SKM-1 treated with dmso at 0.1 percent for 144 hours (cell line): ENCODE measurements at regions not wholly inside any gene's neighbourhood (a gene's known extent, or its start where the extent isn't known, plus 50 kb on each side); places are given as distances from the start of the nearest gene placed in this dataset.
"Not testable (repeated sequence)": the region's sequence is repeated elsewhere in the genome, so short reads cannot be mapped to it uniquely, and the experiment has no call there.

Experiments used
- DNase-seq: peaks from one replicate; lab custom pipeline; 2025; ENCODE audit not compliant: unreplicated experiment; lab: John Stamatoyannopoulos, UW

- no peak for DNase-seq
Measured at GRCh38 chr12:90618586-90618985, 336.4 kb downstream of the CCER1 start.

DNA sequence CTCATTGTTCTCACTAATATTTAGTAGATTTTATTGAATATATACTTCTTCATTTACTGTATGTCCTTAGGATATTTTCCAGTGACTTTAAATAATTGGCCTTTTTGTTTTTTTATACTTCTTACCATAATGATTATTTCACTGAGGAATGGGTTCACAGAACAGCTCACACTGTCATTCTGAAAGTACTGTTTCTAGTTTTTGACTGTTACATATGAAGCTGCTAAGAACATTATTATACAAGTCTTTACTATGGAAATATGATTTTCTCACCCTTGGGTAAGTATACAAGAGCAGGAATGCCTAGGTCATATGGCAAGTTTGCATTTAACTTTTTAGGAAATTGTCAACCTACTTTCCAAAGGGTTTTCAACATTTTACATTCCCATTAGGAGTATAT lies 343.1 kb downstream of the CCER1 start:
- no peak for DNase-seq

GRCh38 chr12:90611048-90611447 lies 343.9 kb downstream of the CCER1 start:
- DNase-seq: no peak

- no peak for DNase-seq
Measured at GRCh38 chr12:90593596-90594295, 361.2 kb downstream of the CCER1 start.

DNA sequence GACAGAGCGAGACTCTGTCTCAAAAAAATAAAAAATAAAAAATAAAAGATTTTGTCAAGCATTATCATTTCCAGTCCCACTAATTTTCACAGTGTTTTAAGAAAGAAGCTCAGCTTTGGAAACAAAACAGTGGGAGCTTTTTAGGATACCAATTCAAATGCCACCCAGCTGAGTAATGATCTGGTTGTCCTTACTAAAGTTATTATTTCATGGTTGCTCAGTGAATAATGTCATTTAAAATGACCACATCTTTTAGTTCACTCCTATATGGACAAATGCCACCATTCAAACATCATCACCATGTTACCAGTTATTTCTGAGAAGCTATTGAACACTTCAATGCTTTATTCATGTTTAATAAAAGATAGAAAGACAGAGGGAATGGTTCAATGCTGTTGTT lies 365.0 kb downstream of the CCER1 start:
- no peak for DNase-seq

GRCh38 chr12:90585640-90586304 lies 369.2 kb downstream of the CCER1 start:
- DNase-seq: no peak

DNA sequence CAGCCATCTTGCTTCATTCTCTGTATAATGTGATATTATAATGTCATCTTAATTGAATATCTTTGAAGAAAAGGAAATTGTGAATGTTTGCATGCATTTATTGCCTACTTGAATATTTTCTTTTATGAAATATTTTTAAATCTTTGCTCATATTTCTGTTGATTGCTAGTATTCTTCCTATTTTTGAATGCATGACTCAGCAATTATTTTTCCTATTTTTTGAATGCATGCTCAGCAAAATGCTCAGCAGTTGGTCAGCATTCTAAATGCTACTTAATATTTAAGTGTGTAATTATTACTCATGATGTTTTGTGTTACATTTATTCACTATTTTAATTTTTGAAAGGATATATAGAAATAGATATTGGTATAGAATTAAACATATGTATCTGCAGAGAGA lies 378.3 kb downstream of the CCER1 start:
- no peak for DNase-seq

DNA sequence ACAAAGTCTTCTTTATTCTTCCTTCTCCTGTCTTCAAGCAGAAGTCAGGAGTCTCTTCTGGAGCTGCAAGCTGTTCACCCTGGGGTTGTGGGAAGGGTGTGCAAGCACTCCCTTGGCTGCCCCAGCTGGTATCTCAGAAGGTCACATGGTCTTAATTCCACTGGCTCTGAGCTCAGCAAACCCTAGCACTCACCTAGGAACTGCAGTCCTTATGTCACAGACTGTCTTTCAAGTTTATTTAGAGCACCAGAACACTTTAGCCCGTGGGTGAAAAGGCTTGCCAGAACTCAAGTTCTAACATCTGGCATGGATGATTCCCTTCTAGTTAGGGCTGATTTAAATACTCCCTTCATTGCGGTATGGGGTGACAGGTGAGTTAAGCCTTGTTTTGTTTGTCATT lies 379.0 kb downstream of the CCER1 start:
- no peak for DNase-seq

DNA sequence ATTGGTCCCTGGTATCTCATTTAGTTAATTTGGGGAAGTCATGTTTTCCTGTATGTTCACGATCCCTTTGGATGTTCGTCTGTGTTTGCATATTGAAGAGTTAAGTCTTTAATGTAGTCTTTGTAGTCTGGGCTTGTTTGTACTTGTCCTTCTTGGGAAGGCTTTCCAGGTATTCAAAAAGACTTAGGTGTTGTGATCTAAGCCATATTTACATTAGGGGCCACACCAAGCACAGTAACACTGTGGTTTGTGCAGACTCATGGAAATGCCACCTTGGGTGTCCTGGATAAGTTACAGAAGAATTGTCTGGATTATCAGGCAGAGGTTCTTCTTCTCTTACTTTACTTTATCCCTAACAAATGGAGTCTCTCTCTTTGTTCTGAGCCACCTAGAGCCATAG lies 380.3 kb downstream of the CCER1 start:
- DNase-seq: no peak

GRCh38 chr12:90572778-90573177 lies 382.2 kb downstream of the CCER1 start:
- DNase-seq: no peak

DNA sequence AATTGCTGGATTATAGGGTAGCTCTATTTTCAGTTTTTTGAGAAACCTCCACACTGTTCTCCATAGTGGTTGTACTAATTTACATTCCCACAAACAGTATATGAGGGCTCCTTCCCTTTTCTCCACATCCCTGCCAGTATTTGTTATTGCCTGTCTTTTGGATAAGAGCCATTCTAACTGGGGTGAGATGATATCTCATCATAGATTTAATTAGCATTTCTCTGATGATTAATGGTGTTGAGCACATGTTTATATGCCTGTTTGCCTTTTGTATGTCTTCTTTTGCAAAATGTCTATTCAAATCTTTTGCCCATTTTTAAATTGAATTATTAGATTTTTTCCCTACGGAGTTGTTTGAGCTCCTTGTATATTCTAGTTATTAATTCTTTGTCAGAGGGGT lies 385.3 kb downstream of the CCER1 start:
- no peak for DNase-seq

GRCh38 chr12:90562671-90563070 lies 392.3 kb downstream of the CCER1 start:
- DNase-seq: no peak

GRCh38 chr12:90548595-90548994 lies 406.4 kb downstream of the CCER1 start:
- no peak for DNase-seq

DNA sequence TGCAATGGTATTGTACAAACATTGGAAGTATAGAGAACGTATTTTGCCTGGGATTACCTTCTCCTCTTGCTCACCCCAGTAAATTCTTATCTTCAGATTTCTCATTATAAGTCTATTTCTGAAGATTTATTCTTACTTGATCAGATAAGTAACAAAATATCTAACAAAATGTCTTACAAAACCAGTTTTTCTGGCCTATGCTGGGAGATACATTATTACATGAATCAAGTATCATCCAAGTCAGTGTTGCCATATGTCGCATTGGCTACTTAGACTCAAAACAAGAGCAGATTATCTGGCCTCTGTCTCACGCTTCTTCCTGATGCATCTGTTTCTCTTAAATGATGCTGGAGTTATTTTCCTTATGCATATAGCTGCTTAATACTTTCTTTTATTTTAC lies 408.5 kb downstream of the CCER1 start:
- no peak for DNase-seq

DNA sequence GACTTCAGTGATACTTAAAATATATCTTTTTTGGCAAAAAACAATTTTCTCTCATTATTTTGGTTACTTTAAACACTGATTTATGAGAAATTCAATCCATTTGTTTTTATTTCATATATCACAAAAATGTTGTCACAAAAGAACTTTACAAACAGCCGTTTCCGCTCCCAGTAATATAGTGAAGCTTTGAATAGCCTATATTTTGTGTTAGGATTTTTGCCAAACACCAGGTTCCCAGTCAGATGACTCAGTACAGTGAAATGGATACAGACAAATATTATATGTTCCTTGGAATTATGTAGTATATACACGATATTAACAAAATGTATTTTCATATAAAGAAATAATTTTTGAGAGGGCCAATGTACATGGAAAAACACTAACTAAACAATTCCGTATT lies 411.1 kb downstream of the CCER1 start:
- DNase-seq: no peak

- no peak for DNase-seq
Measured at GRCh38 chr12:90543374-90543773, 411.6 kb downstream of the CCER1 start.

DNA sequence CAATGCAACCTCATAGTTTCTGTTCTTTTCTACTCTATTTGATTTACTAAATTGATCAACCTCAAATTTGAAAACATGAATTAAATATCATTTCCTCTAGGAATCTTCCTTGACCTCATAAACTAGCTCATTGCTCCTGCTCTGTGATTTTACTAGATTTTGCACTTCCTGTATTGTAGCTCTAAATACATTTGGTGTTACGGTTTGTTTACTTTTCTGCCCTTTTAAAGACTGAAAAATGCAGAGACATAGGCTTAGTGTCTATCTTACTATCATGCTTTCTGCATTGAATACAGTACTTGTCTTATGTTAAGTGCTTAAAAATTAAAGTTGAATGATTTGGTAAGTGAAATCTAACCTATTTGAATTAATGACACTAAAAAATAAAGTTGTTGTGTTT lies 412.1 kb downstream of the CCER1 start:
- DNase-seq: not testable (repeated sequence)

DNA sequence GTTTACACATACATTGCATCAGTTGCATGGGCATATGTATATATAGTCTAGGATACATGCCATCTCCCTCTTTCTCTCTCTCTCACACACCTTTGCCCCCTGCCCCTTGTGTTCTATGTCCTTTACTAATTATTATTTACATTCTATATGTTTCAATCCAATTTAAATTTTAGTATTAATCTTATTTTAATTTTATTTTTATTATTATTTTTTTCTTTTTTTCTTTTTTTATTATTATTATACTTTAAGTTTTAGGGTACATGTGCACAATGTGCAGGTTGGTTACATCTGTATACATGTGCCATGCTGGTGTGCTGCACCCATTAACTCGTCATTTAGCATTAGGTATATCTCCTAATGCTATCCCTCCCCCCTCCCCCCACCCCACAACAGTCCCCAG lies 421.1 kb downstream of the CCER1 start:
- DNase-seq: not testable (repeated sequence)

GRCh38 chr12:90520002-90520734 lies 434.8 kb downstream of the CCER1 start:
- DNase-seq: no peak

- DNase-seq: no peak
Measured at GRCh38 chr12:90519285-90519684, 435.7 kb downstream of the CCER1 start.

- no peak for DNase-seq
Measured at GRCh38 chr12:90515199-90516175, 439.5 kb downstream of the CCER1 start.
